Endothelial cell of umbilical vein (primary cell): ENCODE measurements at regions not wholly inside any gene's neighbourhood (a gene's known extent, or its start where the extent isn't known, plus 50 kb on each side); places are given as distances from the start of the nearest gene placed in this dataset.

Experiments used
- BruUV-seq: library from RNA; stranded (reverse); fragments of 400-500 nt; replicated peaks from 2 replicates; lab custom pipeline; 2021; lab: Mats Ljungman, UMichigan
- CTCF ChIA-PET: fragments of 300-600, 350-600 bp; sonication (Branson Sonifier 250); formaldehyde crosslinking; loops from one replicate; lab custom pipeline; 2021; ENCODE audit warnings: antibody characterized with exemption, inconsistent platforms; lab: Charles Lee
- POLR2A ChIA-PET: fragments of 300-600, 350-600 bp; sonication (Branson Sonifier 250); formaldehyde crosslinking; loops from one replicate; lab custom pipeline; 2021; ENCODE audit warnings: antibody characterized with exemption, inconsistent platforms; lab: Charles Lee
- DNase-seq: peaks from one replicate; pipeline ENCODE4 v3.0.0-alpha.2; 2011; ENCODE audit warnings: low read depth, low spot score
- FAIRE-seq: peaks from 2 replicates; lab custom pipeline; 2011; peaks lifted over from hg19 to GRCh38; lab: Jason Lieb, UNC
- H2AFZ ChIP-seq: 2 replicates; pipeline ENCODE4 v1.6.0; 2012; ENCODE audit warnings: low read depth, low read length, control low read depth, inconsistent platforms
- H3K27ac ChIP-seq: 2 replicates; pipeline ENCODE4 v1.5.1; 2011; ENCODE audit warnings: low read depth, mild to moderate bottlenecking, control low read depth, low read length, moderate library complexity; ENCODE audit not compliant: insufficient read depth
- H3K27me3 ChIP-seq, 2 experiments: 2 replicates each; pipeline versions ENCODE4 v1.6.0 to v1.6.1; 2011; ENCODE audit warnings: low read length in 2 of 2, mixed read lengths in 1 of 2; ENCODE audit not compliant: control insufficient read depth in 2 of 2, insufficient read depth in 2 of 2
- H3K36me3 ChIP-seq, 2 experiments: 2 replicates in 1 of 2; 3 replicates in 1 of 2; pipeline ENCODE4 v1.5.1; 2011; ENCODE audit warnings: low read length in 2 of 2, mild to moderate bottlenecking in 1 of 2, moderate library complexity in 1 of 2; ENCODE audit not compliant: control insufficient read depth in 2 of 2, insufficient read depth in 2 of 2; ENCODE audit errors: extremely low read depth in 1 of 2
- H3K4me1 ChIP-seq: 3 replicates; pipeline ENCODE4 v1.5.1; 2011; ENCODE audit warnings: mild to moderate bottlenecking, low read length; ENCODE audit not compliant: control insufficient read depth, insufficient read depth; ENCODE audit errors: extremely low read depth
- H3K4me2 ChIP-seq: 2 replicates; pipeline ENCODE4 v1.6.1; 2011; ENCODE audit warnings: low read length, control low read depth, mixed read lengths; ENCODE audit not compliant: insufficient read depth
- H3K4me3 ChIP-seq, 3 experiments: fragments of 200-600 bp in 1 of 3; sonication (generic), shearing (Covaris generic) in 1 of 3; replicated peaks in 1 of 3; 2 replicates each; pipeline ENCODE4 v1.5.1; 2011 to 2016; ENCODE audit warnings: control low read depth in 3 of 3, low read length in 3 of 3, mild to moderate bottlenecking in 2 of 3, inconsistent platforms in 1 of 3, low read depth in 1 of 3, moderate library complexity in 1 of 3; ENCODE audit not compliant: insufficient read depth in 1 of 3
- H3K79me2 ChIP-seq: 2 replicates; pipeline ENCODE4 v1.6.0; 2012; ENCODE audit warnings: low read length, inconsistent platforms; ENCODE audit not compliant: control insufficient read depth, insufficient read depth
- H3K9ac ChIP-seq: replicated peaks from 2 replicates; pipeline ENCODE3; 2011; ENCODE audit warnings: low read length, control low read depth; ENCODE audit not compliant: insufficient read depth; ENCODE audit errors: extremely low read depth
- H3K9me1 ChIP-seq: replicated peaks from 3 replicates; pipeline ENCODE4 v1.6.0; 2011; ENCODE audit warnings: mild to moderate bottlenecking, low read length; ENCODE audit not compliant: control insufficient read depth, insufficient read depth; ENCODE audit errors: extremely low read depth
- H3K9me3 ChIP-seq: replicated peaks from 2 replicates; pipeline ENCODE4 v1.5.1; 2012; ENCODE audit warnings: low read length, inconsistent platforms; ENCODE audit not compliant: control insufficient read depth, insufficient read depth
- H4K20me1 ChIP-seq: replicated peaks from 2 replicates; pipeline ENCODE3; 2011; ENCODE audit warnings: mild to moderate bottlenecking, low read length; ENCODE audit not compliant: control insufficient read depth, insufficient read depth; ENCODE audit errors: extremely low read depth
- CTCF ChIP-seq, 2 donors: IDR thresholded peaks; 1 replicate in 1 of 2; 2 replicates in 1 of 2; pipeline ENCODE4 v1.5.1; 2011; ENCODE audit warnings: low read length in 2 of 2, mild to moderate bottlenecking in 2 of 2, moderate library complexity in 2 of 2, control low read depth in 1 of 2, inconsistent platforms in 1 of 2, low read depth in 1 of 2; ENCODE audit not compliant: insufficient read depth in 1 of 2; ENCODE audit errors: extremely low read depth in 1 of 2
- EZH2 ChIP-seq: IDR thresholded peaks from 2 replicates; pipeline ENCODE4 v1.6.1; 2012; ENCODE audit warnings: borderline replicate concordance, low read depth, mild to moderate bottlenecking, moderate library complexity, low read length, inconsistent platforms; ENCODE audit not compliant: severe bottlenecking
- FOS ChIP-seq: IDR thresholded peaks from 2 replicates; pipeline ENCODE4 v1.6.1; 2011; ENCODE audit warnings: mild to moderate bottlenecking, low read length, moderate library complexity, borderline replicate concordance; ENCODE audit not compliant: insufficient read depth
- GATA2 ChIP-seq: IDR thresholded peaks from 2 replicates; pipeline ENCODE4 v1.7.0; 2011; ENCODE audit warnings: low read depth, mild to moderate bottlenecking, moderate library complexity, mixed read lengths, low read length; ENCODE audit not compliant: insufficient read length, insufficient read depth
- JUN ChIP-seq: IDR thresholded peaks from 2 replicates; pipeline ENCODE4 v1.6.1; 2011; ENCODE audit warnings: borderline replicate concordance, low read depth; ENCODE audit not compliant: insufficient read length, insufficient read depth
- MAX ChIP-seq: IDR thresholded peaks from 2 replicates; pipeline ENCODE4 v1.6.1; 2011; ENCODE audit not compliant: insufficient read depth, insufficient read length
- MYC ChIP-seq: IDR thresholded peaks from one replicate; pipeline ENCODE4 v1.6.1; 2011; ENCODE audit warnings: mild to moderate bottlenecking, low read depth, low read length
- POLR2A ChIP-seq: IDR thresholded peaks from 2 replicates; pipeline ENCODE4 v1.6.1; 2012; ENCODE audit warnings: low read depth, mild to moderate bottlenecking, control low read depth, low read length
- POLR2AphosphoS5 ChIP-seq: IDR thresholded peaks from 2 replicates; pipeline ENCODE4 v1.6.1; 2012; ENCODE audit warnings: low read depth, mild to moderate bottlenecking, control low read depth, low read length, moderate library complexity; ENCODE audit not compliant: insufficient read depth
- dilution Hi-C: fragments of 300-500 bp; cut with MboI; formaldehyde crosslinking; loops from one replicate; pipeline ENCODE4 v1.15.0; 2019; ENCODE audit warnings: low sequenced_read_pairs; ENCODE audit not compliant: extremely low pct_ligation_motif_present
- intact Hi-C: fragments of 100-400 bp; cut with micrococcal nuclease; formaldehyde crosslinking; loops from one replicate; pipeline ENCODE4 v1.10.0; 2022

- TF ChIP-seq GATA2: no peak
- FAIRE-seq (no peak), DNase-seq (no peak)
- no TSS peak for BruUV-seq
- Histone ChIP-seq H3K4me1 (no peaks in the 10 kb centered on the region), H3K9me3 (peaks cover 6% of the 10 kb centered on the region), H3K36me3 (no peaks in the 10 kb centered on the region), H4K20me1 (no peaks in the 10 kb centered on the region), H2AFZ (no peak overlapping the region), H3K9ac (no peak overlapping the region), H3K27me3 (no peaks in the 10 kb centered on the region), H3K27ac (no peak overlapping the region), H3K9me1 (no peaks in the 10 kb centered on the region), H3K4me3 (no peak overlapping the region), H3K79me2 (no peaks in the 10 kb centered on the region), H3K4me2 (no peak overlapping the region)
- intact Hi-C loops: no loop called here
- CTCF ChIA-PET: no interaction called here
- POLR2A ChIA-PET: no interaction called here
- dilution Hi-C loops: no loop called here
Observed at GRCh38 chr20:16174311-16174710, 398.9 kb downstream of the KIF16B start.

- POLR2A ChIA-PET: no interaction called here
Observed at GRCh38 chr20:16173044-16173443, 400.2 kb downstream of the KIF16B start.

More at GRCh38 chr20:16173044-16173443, 400.2 kb downstream of the KIF16B start:
- Histone ChIP-seq H3K4me3 (no peak overlapping the region), H3K4me2 (no peak overlapping the region), H3K9me1 (no peaks in the 10 kb centered on the region), H2AFZ (no peak overlapping the region), H3K27ac (no peak overlapping the region), H3K36me3 (no peaks in the 10 kb centered on the region), H3K27me3 (no peaks in the 10 kb centered on the region), H3K9me3 (peaks cover 7% of the 10 kb centered on the region), H3K9ac (no peak overlapping the region), H3K79me2 (no peaks in the 10 kb centered on the region), H3K4me1 (no peaks in the 10 kb centered on the region), H4K20me1 (no peaks in the 10 kb centered on the region)
- TF ChIP-seq POLR2AphosphoS5 (no peak), FOS (no peak), EZH2 (no peak), JUN (no peak), GATA2 (no peak), CTCF (IDR thresholded peaks at IDR 0.05; ENCODE audit: extremely low read depth in 1 of 2, insufficient read depth in 1 of 2, low read depth in 1 of 2, low read length in 2 of 2) (no peak), MYC (no peak), MAX (no peak), POLR2A (no peak)
- intact Hi-C loops (no loop called here), dilution Hi-C loops (no loop called here)
- FAIRE-seq (no peak), DNase-seq (no peak)
- BruUV-seq: no TSS peak
- CTCF ChIA-PET: no interaction called here
